ENCODE measurements at regions not wholly inside any gene's neighbourhood (a gene's known extent, or its start where the extent isn't known, plus 50 kb on each side); places are given as distances from the start of the nearest gene placed in this dataset.

DNA sequence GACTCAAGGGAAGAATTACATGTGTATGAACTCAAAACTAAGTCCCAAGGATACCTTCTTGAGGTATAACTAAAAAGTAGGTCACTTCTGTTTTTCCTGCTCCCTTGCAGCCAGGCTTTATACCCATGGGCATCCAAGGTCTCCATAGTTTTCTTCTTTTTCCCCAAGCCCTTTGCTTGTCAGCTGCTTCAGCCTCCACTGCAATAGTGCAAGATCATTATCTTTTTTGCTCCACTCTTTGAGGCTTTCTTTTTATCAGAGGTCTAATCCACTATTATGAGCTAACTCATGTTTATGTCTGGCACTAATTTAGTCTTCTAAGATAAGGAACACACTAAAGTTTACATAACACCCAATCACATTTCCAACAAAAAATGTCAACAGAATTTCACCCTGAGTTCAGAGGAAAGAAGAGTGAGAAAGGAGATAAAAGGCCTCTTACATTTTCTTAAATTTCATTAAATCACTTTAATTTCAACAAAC is 121.2 kb upstream of the LSAMP start:
- POLR2A ChIA-PET: no interaction called here
- Mint-ChIP-seq H3K27ac (no peak overlapping the region), H3K4me1 (ENCODE audit: low read depth) (no peaks in the 10 kb centered on the region)

GRCh38 chr3:116569611-116570010 is 124.3 kb upstream of the LSAMP start:
- TF ChIP-seq CTCF (IDR thresholded peaks at IDR 0.05): no peak
- no peak overlapping the region for H3K27ac Mint-ChIP-seq
- ATAC-seq: no peak
- peaks cover 9% of the 10 kb centered on the region for H3K9me3 Mint-ChIP-seq
- H3K4me1 Mint-ChIP-seq (ENCODE audit: low read depth): no peaks in the 10 kb centered on the region
- H3K4me3 Mint-ChIP-seq: no peak overlapping the region
- ChIA-PET CTCF (no interaction called here), POLR2A (no interaction called here)
- H3K36me3 Mint-ChIP-seq (ENCODE audit: low read depth): no peaks in the 10 kb centered on the region
- H3K27me3 Mint-ChIP-seq: no peaks in the 10 kb centered on the region
- no peak for DNase-seq
- intact Hi-C loops (cut with micrococcal nuclease): no loop called here

More for the DNA sequence above, 121.2 kb upstream of the LSAMP start:
- TF ChIP-seq CTCF (IDR thresholded peaks at IDR 0.05): no peak
- CTCF ChIA-PET: no interaction called here
- ATAC-seq (no peak), DNase-seq (no peak)
- peaks cover 6% of the 10 kb centered on the region for H3K9me3 Mint-ChIP-seq
- H3K4me3 Mint-ChIP-seq: no peak overlapping the region
- H3K36me3 Mint-ChIP-seq (ENCODE audit: low read depth): no peaks in the 10 kb centered on the region
- H3K27me3 Mint-ChIP-seq: no peaks in the 10 kb centered on the region
- intact Hi-C loops (cut with micrococcal nuclease): no loop called here

DNA sequence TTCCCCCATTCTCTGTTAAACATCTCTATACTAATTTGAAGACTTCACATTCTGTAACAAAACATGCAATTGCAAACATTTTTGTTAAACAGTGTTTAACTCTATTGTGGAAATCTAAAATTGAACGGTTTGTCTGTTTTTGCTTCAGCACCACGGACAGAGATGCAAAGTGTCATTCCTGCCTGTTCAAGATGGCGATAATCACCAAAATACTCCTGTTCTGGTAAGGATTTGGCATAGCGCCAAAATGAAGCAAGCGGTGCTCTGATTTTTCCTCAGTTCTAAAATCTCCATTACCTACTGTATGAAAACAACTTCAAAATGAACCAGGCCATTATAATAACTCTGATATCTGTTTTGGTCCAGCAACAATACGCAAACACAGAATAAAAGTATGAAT is 129.7 kb upstream of the TUSC7 start:
- no peaks in the 10 kb centered on the region for H3K36me3 Mint-ChIP-seq (ENCODE audit: low read depth)
- no peak overlapping the region for H3K27ac Mint-ChIP-seq
- no peak for TF ChIP-seq CTCF (IDR thresholded peaks at IDR 0.05)
- ChIA-PET CTCF (no interaction called here), POLR2A (no interaction called here)
- intact Hi-C loops (cut with micrococcal nuclease): no loop called here
- ATAC-seq: no peak
- DNase-seq: no peak
- no peaks in the 10 kb centered on the region for H3K4me1 Mint-ChIP-seq (ENCODE audit: low read depth)
- H3K4me3 Mint-ChIP-seq: no peak overlapping the region
- H3K27me3 Mint-ChIP-seq: no peaks in the 10 kb centered on the region
- peaks cover 2% of the 10 kb centered on the region for H3K9me3 Mint-ChIP-seq

DNA sequence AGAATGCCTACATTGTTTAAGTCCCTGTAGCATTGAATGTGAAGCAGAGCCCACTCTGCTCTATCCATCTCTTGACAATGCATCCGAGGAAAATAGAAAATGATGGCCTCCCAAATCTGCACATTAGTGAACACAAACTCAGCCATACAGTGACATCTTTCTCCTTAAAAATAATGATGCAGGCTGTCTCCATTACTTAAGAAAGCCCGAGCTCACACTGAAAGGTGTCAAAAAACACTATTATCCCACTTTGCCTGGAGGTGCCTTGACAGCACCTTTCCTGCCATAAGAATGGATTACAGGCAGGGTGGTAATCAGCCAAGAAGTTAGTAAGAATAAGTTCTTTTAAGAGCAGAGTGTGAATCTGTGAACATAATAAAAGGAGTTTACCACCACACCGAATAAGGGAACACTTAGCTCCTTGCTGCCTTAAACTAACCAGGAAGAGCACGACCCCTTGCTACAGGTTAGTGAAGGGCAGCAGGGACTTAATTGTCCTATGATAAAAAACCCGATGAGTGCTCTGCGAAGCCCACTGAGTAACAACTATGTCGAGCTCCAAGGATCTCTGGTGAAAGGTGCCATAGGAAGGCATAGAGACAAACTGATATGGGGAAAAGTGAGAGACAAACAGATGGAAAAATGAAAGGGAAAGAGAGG is 123.2 kb upstream of the TUSC7 start:
- CTCF ChIA-PET: no interaction called here
- Mint-ChIP-seq H3K36me3 (ENCODE audit: low read depth) (no peaks in the 10 kb centered on the region), H3K9me3 (peaks cover 4% of the 10 kb centered on the region), H3K4me1 (ENCODE audit: low read depth) (no peaks in the 10 kb centered on the region), H3K4me3 (no peak overlapping the region), H3K27me3 (no peaks in the 10 kb centered on the region), H3K27ac (no peak overlapping the region)
- no peak for TF ChIP-seq CTCF (IDR thresholded peaks at IDR 0.05)
- intact Hi-C loops (cut with micrococcal nuclease): no loop called here
- ATAC-seq (no peak), DNase-seq (no peak)
- POLR2A ChIA-PET: no interaction called here

GRCh38 chr3:116591236-116591635 is 118.3 kb upstream of the TUSC7 start:
- ChIA-PET CTCF (no interaction called here), POLR2A (no interaction called here)
- Mint-ChIP-seq H3K27ac (no peak overlapping the region), H3K4me3 (no peak overlapping the region), H3K9me3 (peaks cover 2% of the 10 kb centered on the region), H3K4me1 (ENCODE audit: low read depth) (no peaks in the 10 kb centered on the region), H3K36me3 (ENCODE audit: low read depth) (no peaks in the 10 kb centered on the region), H3K27me3 (no peaks in the 10 kb centered on the region)
- TF ChIP-seq CTCF (IDR thresholded peaks at IDR 0.05): no peak
- ATAC-seq (no peak), DNase-seq (no peak)
- intact Hi-C loops (cut with micrococcal nuclease): no loop called here

All from activated CD8-positive, alpha-beta T cell treated with anti-CD3 and anti-CD28 coated beads for 36 hours (primary cell).